RWPE1 (cell line): ENCODE measurements at regions not wholly inside any gene's neighbourhood (a gene's known extent, or its start where the extent isn't known, plus 50 kb on each side); places are given as distances from the start of the nearest gene placed in this dataset.

Experiments
- CTCF ChIA-PET: fragments of 350-600 bp; sonication (Branson Sonifier 250); formaldehyde crosslinking; extraction: SDS; loops from one replicate; lab custom pipeline; 2021; lab: Yijun Ruan, JAX
- POLR2A ChIA-PET: fragments of 400-600 bp; formaldehyde crosslinking; extraction: SDS; loops from one replicate; lab custom pipeline; 2020; ENCODE audit warnings: antibody characterized with exemption; ENCODE audit not compliant: low non-redundant PET; lab: Yijun Ruan, JAX
- DNase-seq: peaks from one replicate; pipeline ENCODE4 v3.0.0; 2012; ENCODE audit warnings: low spot score
- H3K27ac ChIP-seq: fragments of 450-650 bp; 2 replicates; pipeline ENCODE4 v1.5.1; 2017
- CTCF ChIP-seq: fragments of 450-650 bp; conservative IDR thresholded peaks from 2 replicates; pipeline ENCODE4 v1.5.1; 2017; ENCODE audit warnings: low read depth, mild to moderate bottlenecking

DNA sequence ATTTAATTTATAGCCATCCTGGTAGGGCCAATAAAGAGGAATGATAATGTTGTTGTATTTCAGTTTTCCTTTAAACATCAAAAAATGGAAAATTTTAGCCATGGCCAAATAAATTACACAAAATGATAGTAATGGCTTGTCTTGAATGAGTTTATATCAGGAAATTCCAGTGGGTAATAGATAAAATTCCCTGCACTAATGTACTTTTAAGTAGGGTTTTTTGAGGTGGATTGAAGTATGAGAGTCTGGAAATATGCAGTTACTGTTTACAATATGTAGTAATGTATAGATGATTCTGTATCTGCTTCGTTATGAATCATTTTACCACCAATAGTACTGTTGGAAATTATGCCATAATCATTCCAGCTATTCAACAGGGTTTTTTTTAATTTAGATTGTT lies 219.4 kb upstream of the ROBO2 start:
- DNase-seq: no peak
- CTCF ChIA-PET: no interaction called here
- POLR2A ChIA-PET: no interaction called here
- H3K27ac ChIP-seq: no peak overlapping the region
- TF ChIP-seq CTCF: no peak

DNA sequence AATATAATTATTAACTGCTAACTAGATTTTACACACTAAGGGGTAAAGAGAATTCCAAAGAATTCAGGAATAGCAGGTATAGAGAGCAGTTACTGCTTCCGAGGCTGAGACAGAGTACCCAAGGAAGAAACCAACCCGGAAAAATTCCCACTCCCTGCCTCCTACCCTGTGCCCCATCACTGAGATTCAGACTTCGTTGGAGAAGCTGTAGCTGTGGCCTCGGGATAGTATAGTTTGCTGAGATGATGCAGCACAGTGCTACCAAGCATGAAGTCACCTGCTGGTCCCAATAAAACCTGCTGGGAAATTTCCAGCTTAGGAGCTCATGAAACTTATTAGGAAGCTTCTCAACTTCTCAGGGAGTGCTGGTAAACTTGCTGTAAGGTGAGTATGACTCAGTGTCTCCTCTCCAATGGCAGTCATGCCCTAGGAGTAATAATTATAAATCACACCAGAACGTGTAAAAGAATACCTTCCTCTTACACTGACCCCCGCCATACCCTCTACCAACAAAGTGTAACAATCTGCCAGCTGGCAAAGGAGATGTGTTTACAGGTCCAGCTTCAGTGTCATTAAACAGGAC lies 215.2 kb upstream of the ROBO2 start:
- ChIA-PET CTCF (no interaction called here), POLR2A (no interaction called here)
- no peak for DNase-seq
- no peak overlapping the region for H3K27ac ChIP-seq
- no peak for TF ChIP-seq CTCF

DNA sequence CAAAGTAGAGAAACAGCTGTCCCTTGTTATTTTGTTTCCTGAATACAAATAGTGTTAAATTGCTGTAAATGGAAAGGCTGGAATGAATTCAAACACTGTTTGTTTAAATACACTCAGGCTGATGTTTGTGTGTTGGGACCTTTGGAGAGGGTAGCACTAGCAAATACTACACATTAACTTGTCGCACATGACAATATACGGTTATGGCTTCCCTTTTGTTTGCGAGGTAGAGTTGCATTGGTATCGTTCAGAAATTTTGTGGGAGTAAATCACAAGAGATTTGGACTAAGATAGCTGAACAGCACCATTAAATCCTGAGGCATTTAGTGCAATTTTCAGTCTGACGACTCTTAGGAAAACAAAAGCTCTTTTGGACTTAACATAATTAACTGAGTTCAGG lies 213.0 kb upstream of the ROBO2 start:
- POLR2A ChIA-PET: no interaction called here
- no peak overlapping the region for H3K27ac ChIP-seq
- CTCF ChIA-PET: no interaction called here
- TF ChIP-seq CTCF: no peak
- DNase-seq: no peak

GRCh38 chr3:76827701-76828226 lies 212.1 kb upstream of the ROBO2 start:
- ChIA-PET POLR2A (no interaction called here), CTCF (no interaction called here)
- no peak for TF ChIP-seq CTCF
- no peak overlapping the region for H3K27ac ChIP-seq
- no peak for DNase-seq

- DNase-seq: no peak
- H3K27ac ChIP-seq: no peak overlapping the region
- ChIA-PET POLR2A (no interaction called here), CTCF (interaction anchor here (0.5 kb wide), 1 partner anchor 20 kb away, joined by 3 read pairs; no protein-coding TSS in a partner anchor)
- no peak for TF ChIP-seq CTCF
Observed at GRCh38 chr3:76834657-76835056, 205.2 kb upstream of the ROBO2 start.

DNA sequence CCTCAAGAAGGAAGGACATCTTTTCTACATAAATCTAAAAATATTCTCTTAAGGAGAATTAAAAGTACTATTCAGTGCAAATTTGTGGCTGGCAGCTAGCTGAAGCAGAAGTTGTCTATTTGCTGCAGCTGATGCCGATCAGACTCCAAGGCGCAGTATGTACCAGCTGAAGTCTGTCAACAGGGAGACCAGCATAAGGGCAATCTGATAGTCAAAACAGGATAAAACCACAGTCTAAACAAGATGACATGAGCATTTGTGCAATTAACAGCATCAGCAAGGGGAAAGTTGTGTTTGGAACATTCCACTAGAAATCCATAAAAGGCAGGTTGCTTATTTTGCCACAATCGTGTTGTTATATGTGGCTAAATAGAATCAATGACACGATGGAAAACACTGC lies 198.2 kb upstream of the ROBO2 start:
- DNase-seq: no peak
- no peak overlapping the region for H3K27ac ChIP-seq
- ChIA-PET POLR2A (no interaction called here), CTCF (interaction anchor here (0.8 kb wide), 1 partner anchor 11 kb away, joined by 3 read pairs; no protein-coding TSS in a partner anchor)
- TF ChIP-seq CTCF: no peak
